Fibroblast of the aortic adventitia (primary cell): ENCODE measurements at regions not wholly inside any gene's neighbourhood (a gene's known extent, or its start where the extent isn't known, plus 50 kb on each side); places are given as distances from the start of the nearest gene placed in this dataset.
"Not testable (repeated sequence)": the region's sequence is repeated elsewhere in the genome, so short reads cannot be mapped to it uniquely, and the experiment has no call there.

Experiments
- DNase-seq: peaks from one replicate; pipeline ENCODE4 v3.0.0-alpha.2; 2010; ENCODE audit warnings: low read depth
- H3K4me3 ChIP-seq: 2 replicates; pipeline ENCODE4 v1.5.1; 2011; ENCODE audit warnings: low read depth, mild to moderate bottlenecking, control low read depth, low read length, moderate library complexity
- TF ChIP-seq, protein P1 (sequence below): IDR thresholded peaks from 2 replicates; pipeline ENCODE4 v1.5.1; 2011; ENCODE audit warnings: mild to moderate bottlenecking, low read length, control low read depth, inconsistent platforms; ENCODE audit not compliant: insufficient read depth

DNA sequence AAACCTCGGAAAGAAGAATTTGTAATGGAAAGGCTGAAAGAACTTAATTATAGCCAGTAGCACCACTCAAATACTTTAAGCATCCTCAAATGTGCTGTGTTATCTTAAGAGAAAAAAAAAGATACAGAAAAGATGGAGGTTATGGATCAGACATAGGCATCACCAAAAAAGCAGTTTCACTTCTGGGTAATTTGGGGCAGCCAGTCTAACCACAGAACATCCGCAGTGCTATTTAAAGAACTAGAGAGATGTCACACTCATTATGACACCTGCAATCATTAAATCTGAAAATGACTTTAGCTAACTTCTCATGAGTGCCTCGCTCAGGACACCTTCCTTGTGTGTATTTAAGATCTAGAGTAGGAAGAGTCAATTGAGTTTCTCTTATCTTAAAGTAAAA lies 211.8 kb downstream of the RBM26 start:
- no peak for DNase-seq
- no peak overlapping the region for H3K4me3 ChIP-seq
- TF ChIP-seq, protein P1, sequence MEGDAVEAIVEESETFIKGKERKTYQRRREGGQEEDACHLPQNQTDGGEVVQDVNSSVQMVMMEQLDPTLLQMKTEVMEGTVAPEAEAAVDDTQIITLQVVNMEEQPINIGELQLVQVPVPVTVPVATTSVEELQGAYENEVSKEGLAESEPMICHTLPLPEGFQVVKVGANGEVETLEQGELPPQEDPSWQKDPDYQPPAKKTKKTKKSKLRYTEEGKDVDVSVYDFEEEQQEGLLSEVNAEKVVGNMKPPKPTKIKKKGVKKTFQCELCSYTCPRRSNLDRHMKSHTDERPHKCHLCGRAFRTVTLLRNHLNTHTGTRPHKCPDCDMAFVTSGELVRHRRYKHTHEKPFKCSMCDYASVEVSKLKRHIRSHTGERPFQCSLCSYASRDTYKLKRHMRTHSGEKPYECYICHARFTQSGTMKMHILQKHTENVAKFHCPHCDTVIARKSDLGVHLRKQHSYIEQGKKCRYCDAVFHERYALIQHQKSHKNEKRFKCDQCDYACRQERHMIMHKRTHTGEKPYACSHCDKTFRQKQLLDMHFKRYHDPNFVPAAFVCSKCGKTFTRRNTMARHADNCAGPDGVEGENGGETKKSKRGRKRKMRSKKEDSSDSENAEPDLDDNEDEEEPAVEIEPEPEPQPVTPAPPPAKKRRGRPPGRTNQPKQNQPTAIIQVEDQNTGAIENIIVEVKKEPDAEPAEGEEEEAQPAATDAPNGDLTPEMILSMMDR: no peak

DNA sequence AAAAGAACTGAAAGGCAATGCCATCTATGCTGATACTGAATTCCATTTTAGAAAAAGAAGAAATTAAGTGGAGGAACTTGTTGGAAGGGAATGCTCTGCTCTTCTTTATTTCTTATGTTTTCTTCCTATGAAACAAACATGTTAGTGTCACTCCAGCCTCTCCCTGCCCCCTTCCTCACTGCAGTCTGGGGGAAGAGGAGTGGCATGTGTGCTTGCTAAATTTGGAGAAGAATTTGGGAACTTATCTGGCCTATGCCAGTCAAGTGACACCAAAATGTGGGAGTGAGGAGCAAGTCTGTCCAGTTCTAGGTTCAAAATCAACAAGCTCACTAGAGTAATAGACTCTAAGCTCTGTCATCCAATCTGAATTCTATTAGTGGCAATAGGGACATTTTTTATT lies 214.6 kb downstream of the RBM26 start:
- TF ChIP-seq, protein P1: no peak
- no peak for DNase-seq
- no peak overlapping the region for H3K4me3 ChIP-seq

DNA sequence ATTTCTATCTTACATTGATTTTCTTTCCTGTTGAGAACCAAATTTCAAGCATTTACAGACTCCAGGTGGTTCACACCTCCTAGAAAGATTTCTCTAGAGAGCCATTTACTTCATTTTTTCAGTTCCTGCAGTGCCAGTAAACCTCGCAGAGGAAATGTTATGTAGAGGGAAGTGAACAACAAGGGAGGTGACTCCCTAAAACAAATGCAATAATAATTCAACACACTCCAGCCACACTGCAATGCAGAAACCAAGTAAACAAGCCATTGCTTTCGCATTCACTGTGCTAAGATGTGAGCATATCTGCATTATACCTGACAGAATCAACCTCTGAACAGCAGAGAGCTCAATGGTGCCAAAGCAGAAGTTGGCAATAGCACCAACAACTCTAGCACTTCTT lies 215.1 kb downstream of the RBM26 start:
- TF ChIP-seq, protein P1: no peak
- H3K4me3 ChIP-seq: no peak overlapping the region
- DNase-seq: no peak

DNA sequence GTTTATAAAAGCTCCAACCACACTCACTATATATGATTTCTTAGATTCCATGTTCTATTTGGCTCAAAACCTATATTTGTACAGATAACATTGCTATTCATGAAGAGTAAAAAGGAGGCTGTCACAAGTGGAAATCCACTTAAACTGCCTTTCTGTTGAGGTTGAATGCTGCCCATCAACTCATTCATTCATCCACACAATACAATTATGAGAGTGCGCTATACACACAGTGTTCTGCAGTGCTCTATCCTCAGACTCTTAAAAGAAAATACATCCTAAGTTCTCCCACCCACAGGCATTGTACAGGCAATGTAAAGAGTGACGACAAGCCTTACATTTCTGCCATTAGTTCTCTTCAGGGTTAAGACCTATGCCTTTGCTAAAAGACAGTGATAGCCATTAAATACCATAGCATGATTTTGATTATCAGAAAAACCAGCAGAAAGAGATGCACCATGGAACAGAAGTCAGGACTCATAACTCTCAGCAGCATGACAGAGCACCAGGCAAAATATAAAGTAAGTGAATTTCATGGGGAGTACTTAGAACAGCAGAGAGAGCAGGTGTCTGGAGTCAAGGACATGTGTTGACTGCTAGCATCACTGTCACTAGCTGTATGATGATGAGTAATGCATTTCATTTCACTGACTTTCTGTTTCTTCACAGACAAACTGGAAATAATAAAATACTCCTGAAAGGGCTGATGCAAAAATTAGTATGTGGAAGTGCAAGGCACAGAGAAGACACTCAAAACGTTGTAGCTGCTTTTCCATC lies 218.0 kb downstream of the RBM26 start:
- no peak overlapping the region for H3K4me3 ChIP-seq
- DNase-seq: no peak
- TF ChIP-seq, protein P1: no peak

DNA sequence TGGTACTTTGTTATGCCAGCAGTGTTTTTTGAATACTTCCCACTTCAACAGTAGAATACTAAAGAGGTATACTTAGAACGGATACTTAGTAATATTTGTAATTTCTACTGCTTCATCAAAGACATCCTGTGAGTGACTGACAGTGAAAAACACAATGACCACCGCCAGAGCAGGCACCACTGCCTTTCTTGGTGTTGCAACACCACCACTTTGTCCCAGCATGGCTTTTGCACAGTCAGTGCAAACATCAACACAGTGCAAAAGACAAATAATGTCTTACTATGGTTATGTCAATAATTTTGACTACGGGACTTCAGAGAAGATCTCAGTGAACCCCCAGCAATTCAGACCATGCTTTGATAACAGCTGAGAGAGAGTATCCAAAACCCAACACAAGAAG lies 220.5 kb downstream of the RBM26 start:
- TF ChIP-seq, protein P1: no peak
- H3K4me3 ChIP-seq: no peak overlapping the region
- no peak for DNase-seq

DNA sequence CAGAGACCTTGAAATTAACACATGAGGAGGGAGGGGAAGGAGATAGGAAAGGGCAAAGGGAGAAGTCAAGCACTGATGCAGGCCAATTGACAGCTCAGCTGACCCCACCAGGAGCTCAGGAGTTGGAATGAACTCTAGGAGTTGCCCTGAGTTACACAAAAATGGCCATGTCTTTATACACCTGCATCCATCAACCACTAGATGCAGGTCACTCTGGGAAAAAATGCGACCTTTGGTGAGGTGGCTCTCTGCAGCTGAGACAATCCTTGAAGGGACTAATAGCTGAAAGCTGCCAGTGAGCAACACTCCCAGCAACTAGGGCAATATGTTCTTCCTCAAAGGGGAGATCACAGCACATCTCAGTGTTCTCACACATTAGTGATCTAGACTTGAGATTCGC lies 222.8 kb downstream of the RBM26 start:
- DNase-seq: no peak
- H3K4me3 ChIP-seq: no peak overlapping the region
- TF ChIP-seq, protein P1: no peak

DNA sequence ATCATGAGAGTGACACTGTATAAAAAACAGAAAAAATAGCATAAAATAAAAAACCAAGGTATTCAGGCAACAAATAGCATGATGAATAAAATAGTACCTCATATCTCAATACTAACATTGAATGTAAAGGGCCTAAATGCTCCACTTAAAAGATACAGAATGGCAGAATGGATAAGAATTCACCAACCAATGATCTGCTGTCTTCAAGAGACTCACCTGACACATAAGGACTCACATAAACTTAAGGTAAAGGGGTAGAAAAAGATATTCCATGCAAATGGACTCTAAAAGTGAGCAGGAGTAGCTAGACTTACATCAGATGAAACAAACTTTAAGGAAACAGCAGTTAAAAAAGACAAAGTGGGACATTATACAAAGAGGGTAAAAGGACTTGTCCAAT lies 232.4 kb downstream of the RBM26 start:
- not testable (repeated sequence) for H3K4me3 ChIP-seq, DNase-seq

DNA sequence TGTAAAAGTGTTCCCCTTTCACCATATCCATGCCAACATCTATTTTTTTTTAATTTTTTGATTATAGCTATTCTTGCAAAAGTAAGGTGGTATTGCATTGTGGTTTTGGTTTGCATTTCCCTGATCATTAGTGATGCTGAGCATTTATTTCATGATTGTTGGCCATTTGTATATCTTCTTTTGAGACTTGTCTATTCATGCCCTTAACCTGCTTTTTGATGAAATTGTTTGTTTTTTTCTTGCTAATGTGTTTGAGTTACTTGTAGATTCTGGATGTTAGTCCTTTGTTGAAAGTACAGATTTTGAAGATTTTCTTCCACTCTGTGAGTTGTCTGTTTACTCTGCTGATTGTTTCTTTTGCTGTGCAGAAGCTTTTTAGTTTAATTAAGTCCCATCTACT lies 233.1 kb downstream of the RBM26 start:
- DNase-seq, H3K4me3 ChIP-seq: not testable (repeated sequence)
